GM21381 (cell line): ENCODE measurements at regions not wholly inside any gene's neighbourhood (a gene's known extent, or its start where the extent isn't known, plus 50 kb on each side); places are given as distances from the start of the nearest gene placed in this dataset.
"Not testable (repeated sequence)": the region's sequence is repeated elsewhere in the genome, so short reads cannot be mapped to it uniquely, and the experiment has no call there.

ENCODE experiments used
- ATAC-seq: cut with Tn5 transposase; IDR thresholded peaks from one replicate; pipeline ENCODE4 v1.9.1; 2021; ENCODE audit warnings: mild to moderate bottlenecking, moderate library complexity; ENCODE audit not compliant: unreplicated experiment

GRCh38 chr5:2094616-2094995 is 211.9 kb upstream of the IRX4 start:
- ATAC-seq, result no peak

DNA sequence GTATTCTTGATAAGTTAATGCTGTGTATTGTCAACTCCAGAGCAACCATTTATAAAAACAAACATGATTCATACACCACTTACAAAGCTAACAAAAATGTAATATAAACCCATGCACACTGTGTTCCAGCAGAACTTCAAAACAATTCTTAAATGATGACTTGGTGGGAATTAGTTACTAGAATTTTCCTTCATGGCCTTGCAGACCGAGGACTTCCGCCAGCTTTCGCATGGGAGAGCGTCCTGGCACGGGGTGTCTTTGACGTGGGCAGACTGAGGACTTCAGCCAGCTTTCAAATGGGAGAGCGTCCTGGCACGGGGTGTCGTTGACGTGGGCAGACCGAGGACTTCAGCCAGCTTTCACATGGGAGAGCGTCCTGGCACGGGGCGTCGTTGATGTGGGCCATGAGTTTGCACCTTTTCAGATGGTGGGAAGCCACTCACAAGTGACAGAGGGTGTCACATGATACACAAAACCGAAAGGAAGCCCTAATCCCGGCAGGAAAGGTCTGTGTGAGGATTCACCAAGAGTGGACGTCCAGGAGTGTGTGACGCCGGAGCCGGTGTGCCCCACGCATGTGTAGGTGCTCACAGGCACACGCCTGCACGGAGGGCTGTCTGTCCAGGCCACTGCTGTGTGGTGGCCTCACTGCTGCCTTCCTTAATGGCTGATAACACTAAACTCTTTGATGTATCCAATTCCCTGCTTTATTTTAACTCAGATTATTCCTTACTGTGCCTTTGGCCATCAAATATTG is 211.3 kb upstream of the IRX4 start:
- ATAC-seq, result no peak

GRCh38 chr5:2091921-2092320 is 209.2 kb upstream of the IRX4 start:
- no peak for ATAC-seq

- no peak for ATAC-seq
Observed at GRCh38 chr5:2087980-2088379, 205.3 kb upstream of the IRX4 start.

- no peak for ATAC-seq
Observed at GRCh38 chr5:2075365-2075764, 192.6 kb upstream of the IRX4 start.

DNA sequence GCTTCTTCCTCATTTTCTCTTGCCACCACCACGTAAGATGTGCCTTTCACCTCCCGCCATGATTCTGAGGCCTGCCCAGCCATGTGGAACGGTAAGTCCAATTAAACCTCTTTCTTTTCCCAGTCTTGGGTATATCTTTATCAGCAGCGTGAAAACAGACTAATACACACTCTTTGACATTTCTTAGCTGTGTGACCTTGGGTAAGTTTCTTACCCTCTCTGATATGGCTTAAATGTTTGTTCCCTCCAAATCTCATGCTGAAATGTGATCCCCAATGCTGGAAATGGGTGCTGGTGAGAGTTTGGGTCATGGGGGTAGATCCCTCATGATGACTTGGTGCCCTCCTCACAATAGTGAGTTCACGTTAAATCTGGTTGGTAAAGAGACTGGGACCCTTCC is 188.8 kb upstream of the IRX4 start:
- ATAC-seq, result no peak

DNA sequence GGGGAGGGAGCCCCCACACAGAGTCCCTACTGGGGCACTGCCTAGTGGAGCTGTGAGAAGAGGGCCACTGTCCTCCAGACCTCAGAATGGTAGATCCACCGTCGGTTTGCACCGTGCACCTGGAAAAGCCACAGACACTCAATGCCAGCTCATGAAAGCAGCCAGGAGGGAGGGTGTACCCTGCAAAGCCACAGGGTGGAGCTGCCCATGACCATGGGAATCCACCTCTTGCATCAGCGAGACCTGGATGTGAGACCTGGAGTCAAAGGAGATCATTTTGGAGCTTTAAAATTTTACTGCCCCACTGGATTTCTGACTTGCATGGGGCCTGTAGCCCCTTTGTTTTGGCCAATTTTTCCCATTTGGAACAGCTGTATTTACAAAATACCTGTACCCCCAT is 188.1 kb upstream of the IRX4 start:
- ATAC-seq, result not testable (repeated sequence)

- no peak for ATAC-seq
Observed at GRCh38 chr5:2068531-2068930, 185.8 kb upstream of the IRX4 start.

DNA sequence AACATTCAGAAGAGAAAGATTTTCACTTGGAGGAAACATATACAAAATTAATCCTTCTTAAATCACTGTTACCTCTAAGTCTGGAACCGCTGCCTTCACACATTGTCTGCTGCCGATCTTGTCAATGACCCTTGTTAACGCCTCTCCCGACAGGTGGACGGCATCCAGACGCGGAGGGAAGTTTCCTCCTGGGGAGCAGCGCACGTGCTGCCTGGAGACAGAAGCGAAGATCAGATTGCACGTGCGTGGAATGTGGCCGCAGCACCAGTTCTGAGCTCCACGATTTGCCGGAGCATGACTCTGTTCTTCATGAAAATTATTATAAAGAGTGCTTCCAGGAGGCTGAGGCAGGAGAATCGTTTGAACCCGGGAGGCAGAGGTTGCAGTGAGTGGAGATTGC is 183.6 kb upstream of the IRX4 start:
- ATAC-seq, result no peak

DNA sequence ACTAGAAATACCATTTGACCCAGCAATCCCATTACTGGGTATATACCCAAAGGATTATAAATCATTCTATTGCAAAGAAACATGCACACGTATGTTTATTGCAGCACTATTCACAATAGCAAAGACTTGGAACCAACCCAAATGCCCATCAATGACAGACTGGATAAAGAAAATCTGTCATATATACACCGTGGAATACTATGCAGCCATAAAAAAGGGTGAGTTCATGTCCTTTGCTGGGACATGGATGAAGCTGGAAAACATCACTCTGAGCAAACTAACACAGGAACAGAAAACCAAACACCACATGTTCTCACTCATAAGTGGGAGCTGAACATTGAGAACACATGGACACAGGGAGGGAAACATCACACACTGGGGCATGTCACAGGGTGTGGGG is 180.7 kb upstream of the IRX4 start:
- not testable (repeated sequence) for ATAC-seq

DNA sequence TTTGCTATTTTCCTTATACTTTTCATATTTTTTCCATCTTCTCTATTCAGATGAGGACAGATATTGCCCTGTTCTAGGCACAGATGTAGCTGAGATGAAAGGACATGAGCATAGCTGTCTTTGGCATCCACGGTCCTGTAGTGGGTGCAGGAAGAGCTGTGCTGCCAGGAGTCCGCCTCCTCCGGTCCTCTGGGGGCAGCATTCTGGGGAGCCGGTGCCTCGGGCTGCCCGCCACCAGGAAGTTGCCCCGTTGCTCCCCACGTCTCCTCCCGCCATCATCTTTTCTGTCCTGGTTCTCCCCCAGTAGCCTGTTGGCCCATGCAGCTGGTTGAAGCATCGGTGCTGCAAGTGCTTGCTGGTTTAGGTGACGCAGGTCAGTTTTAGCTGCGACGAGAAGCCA is 170.0 kb upstream of the IRX4 start:
- ATAC-seq, result no peak

- no peak for ATAC-seq
Observed at GRCh38 chr5:2049876-2050275, 167.2 kb upstream of the IRX4 start.

DNA sequence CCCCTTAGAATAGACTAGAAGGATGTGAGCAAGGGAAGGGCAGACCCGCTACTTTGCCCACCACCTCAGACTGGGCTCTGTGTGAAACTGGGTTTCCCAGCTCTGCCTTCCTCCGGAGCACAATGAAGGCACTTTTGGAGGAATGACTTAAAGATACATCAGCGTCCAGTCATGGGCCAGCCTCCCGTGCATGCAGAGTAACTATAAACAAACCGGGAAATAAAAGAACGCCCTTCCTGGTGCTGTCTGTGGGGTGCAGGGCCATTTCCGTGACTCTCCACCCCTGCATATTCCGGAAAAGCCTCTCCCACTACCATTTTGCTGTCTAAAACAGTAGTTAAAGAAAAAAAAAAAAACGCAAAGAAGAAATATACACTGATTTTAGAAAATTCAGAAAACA is 165.9 kb upstream of the IRX4 start:
- no peak for ATAC-seq

GRCh38 chr5:2047341-2047927 is 164.7 kb upstream of the IRX4 start:
- ATAC-seq, result no peak

- ATAC-seq, result no peak
Observed at GRCh38 chr5:2044041-2044440, 161.3 kb upstream of the IRX4 start.

DNA sequence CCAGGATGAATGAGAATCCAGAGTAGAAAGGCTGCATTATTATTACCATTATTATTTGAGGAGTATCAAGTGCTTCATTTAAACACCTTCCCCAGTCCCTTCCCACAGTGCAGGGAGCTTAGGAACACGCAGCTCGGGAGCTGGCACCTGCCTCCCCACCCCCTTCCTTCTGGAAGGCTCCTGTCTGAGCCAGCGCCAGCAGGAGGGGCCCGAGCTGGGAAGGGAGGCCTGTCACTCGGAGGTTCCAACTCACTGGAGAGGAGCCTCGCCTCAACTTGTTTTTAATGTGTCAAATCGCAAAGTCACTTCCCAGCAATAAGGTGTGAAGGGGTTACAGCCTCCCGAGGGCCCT is 156.4 kb upstream of the IRX4 start:
- no peak for ATAC-seq

DNA sequence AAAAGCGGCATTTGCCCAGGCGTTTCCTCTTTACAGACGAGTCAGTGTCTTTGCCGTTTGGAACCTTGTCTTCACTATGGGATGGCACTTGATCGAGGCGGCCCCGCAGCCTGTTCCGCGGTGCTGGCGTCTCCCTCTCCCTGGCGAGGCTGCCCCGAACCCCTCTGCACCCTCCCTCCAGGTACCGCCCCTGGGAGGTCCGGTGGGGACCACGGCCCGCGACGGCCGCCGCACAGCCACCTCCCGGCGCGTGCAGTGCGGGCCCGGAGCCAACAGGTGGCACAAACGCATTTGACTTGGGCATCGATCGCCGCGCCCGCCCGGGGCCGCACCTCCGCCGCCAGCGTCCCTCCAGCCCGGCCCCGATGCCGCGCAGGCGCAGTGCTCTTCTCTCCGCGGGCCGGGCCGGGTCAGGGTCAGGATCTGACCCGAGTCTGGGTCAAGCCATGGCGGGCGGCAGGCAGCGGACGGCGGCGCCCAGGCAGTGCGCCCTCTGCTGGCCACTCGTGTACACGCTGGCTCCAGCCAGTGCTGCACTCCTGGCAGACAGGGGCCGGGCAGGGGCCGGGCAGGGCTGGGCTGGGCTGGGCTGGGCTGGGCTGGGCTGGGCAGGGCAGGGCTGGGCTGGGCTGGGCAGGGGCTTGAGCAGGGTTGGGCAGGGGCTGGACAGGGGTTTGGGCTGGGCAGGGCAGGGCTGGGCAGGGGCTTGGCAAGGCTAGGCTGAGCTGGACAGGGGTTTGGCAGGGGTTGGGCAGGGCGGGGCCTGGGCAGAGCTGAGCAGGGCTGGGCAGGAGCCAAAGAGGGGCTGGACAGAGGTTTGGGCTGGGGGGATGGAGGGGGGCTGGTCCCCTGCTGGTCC is 155.8 kb upstream of the IRX4 start:
- ATAC-seq, result peak; percentile 93

- ATAC-seq, result no peak
Observed at GRCh38 chr5:2036885-2037284, 154.2 kb upstream of the IRX4 start.

DNA sequence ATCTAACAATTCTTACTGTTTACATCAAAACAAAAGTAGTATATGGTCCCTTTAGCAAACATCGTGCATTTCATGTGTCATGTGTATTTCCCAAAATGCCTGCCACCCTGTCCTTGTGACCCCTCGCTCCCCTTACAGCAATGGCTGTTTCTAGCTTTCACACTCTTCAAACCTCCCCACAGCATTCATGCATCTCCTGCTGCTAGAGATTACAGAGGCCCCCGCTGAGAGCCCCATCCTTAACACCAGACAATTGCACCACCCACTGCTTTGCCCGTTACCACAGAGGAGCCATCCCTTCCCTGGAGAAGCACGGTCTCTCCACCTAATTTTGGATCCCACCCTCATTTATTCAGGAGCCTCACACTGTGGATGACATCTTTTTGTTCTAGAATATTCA is 149.7 kb upstream of the IRX4 start:
- no peak for ATAC-seq

DNA sequence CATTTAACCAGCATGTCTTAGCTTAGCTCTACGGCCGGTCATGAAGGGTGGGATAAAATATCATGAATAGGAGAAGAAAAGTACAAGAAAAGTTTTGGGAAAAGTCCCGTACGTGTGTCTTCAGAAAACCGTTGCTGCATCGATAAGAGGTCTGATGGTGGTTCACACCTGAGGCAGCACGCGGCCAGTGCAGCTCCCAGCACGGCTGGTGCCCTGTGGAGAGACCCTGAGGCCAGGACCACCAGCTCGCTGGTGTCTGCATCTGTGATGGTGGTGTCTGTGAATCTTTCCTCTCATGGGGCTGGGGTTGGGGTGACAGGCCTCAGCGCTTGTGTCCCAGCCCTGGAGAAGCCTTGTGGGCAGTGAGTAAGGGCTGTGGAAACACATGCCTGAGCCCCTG is 148.9 kb upstream of the IRX4 start:
- no peak for ATAC-seq

GRCh38 chr5:2030131-2030530 is 147.4 kb upstream of the IRX4 start:
- ATAC-seq, result no peak

GRCh38 chr5:2029206-2029605 is 146.5 kb upstream of the IRX4 start:
- ATAC-seq, result no peak
